ENCODE measurements at regions not wholly inside any gene's neighbourhood (a gene's known extent, or its start where the extent isn't known, plus 50 kb on each side); places are given as distances from the start of the nearest gene placed in this dataset.

DNA sequence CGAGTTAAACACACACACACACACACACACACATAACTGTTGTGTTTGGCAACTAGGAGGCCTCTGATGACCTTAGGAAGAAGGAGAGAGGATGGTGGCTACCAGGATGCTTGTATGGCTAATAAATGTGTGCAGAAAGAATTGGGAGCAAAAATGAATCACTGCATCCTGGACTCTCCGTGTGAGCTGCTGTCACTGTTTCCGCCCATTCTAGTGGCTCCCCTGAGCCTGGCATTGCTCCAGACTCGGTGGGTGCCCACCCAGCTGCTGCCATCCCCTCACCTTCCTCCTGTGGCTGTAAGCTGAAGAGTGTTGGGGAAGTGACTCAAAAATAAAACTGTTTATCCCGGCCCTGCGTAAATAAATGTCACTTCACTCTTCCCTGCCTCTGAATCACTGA lies 149.5 kb upstream of the MINDY3 start:
- ChIA-PET POLR2A (no interaction called here), CTCF (no interaction called here)
- no TSS peak for BruUV-seq (replicated peaks)
- TF ChIP-seq, protein P1, sequence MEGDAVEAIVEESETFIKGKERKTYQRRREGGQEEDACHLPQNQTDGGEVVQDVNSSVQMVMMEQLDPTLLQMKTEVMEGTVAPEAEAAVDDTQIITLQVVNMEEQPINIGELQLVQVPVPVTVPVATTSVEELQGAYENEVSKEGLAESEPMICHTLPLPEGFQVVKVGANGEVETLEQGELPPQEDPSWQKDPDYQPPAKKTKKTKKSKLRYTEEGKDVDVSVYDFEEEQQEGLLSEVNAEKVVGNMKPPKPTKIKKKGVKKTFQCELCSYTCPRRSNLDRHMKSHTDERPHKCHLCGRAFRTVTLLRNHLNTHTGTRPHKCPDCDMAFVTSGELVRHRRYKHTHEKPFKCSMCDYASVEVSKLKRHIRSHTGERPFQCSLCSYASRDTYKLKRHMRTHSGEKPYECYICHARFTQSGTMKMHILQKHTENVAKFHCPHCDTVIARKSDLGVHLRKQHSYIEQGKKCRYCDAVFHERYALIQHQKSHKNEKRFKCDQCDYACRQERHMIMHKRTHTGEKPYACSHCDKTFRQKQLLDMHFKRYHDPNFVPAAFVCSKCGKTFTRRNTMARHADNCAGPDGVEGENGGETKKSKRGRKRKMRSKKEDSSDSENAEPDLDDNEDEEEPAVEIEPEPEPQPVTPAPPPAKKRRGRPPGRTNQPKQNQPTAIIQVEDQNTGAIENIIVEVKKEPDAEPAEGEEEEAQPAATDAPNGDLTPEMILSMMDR (IDR thresholded peaks at IDR 0.05; ENCODE audit: insufficient read depth in 1 of 2, low read depth in 1 of 2, low read length in 1 of 2, severe bottlenecking in 1 of 2, unreplicated experiment in 1 of 2), result no peak
- intact Hi-C loops (cut with micrococcal nuclease; ENCODE audit: unreplicated experiment), result no loop called here
- no peak overlapping the region for H3K4me3 ChIP-seq (ENCODE audit: low read depth, low read length)
- H3K4me3 Mint-ChIP-seq (ENCODE audit: unreplicated experiment), result no peak overlapping the region
- H3K36me3 ChIP-seq (ENCODE audit: control insufficient read depth, insufficient read depth, low read length), result no peaks in the 10 kb centered on the region
- no peaks in the 10 kb centered on the region for H3K4me1 Mint-ChIP-seq (ENCODE audit: low read depth, unreplicated experiment)
- no peak overlapping the region for H3K27ac Mint-ChIP-seq (ENCODE audit: unreplicated experiment)
- H3K27me3 ChIP-seq (replicated peaks; ENCODE audit: control insufficient read depth, insufficient read depth, low read length), result no peaks in the 10 kb centered on the region
- H3K9me3 Mint-ChIP-seq (ENCODE audit: unreplicated experiment), result no peaks in the 10 kb centered on the region
- DNase-seq, result no peak
- H3K4me1 ChIP-seq, result no peaks in the 10 kb centered on the region
- no peaks in the 10 kb centered on the region for H3K27me3 Mint-ChIP-seq (ENCODE audit: insufficient read depth, unreplicated experiment)
- no peaks in the 10 kb centered on the region for H3K9me3 ChIP-seq
- H3K36me3 Mint-ChIP-seq (ENCODE audit: insufficient read depth, unreplicated experiment), result no peaks in the 10 kb centered on the region

DNA sequence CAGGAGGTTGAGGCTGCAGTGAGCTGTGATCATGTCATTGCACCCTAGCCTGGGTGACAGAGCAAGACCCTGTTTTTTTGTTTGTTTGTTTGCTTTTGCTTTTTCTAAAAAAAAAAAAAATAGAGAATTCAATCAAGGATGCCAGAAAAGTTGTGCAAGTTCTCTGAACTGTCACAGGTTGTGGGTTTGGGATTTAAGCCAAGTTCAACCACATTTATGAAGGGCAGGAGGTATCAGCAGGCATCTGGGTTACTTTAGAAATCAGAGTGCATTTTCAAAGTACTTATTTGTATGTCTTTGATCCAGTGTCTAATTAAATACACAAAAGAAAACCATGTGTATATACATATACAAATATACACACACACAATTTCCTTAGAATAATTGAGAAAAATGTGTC lies 151.2 kb upstream of the MINDY3 start:
- no peaks in the 10 kb centered on the region for H3K36me3 ChIP-seq (ENCODE audit: control insufficient read depth, insufficient read depth, low read length)
- no peak for DNase-seq
- Mint-ChIP-seq H3K9me3 (ENCODE audit: unreplicated experiment) (no peaks in the 10 kb centered on the region), H3K36me3 (ENCODE audit: insufficient read depth, unreplicated experiment) (no peaks in the 10 kb centered on the region), H3K4me1 (ENCODE audit: low read depth, unreplicated experiment) (no peaks in the 10 kb centered on the region), H3K4me3 (ENCODE audit: unreplicated experiment) (no peak overlapping the region), H3K27me3 (ENCODE audit: insufficient read depth, unreplicated experiment) (no peaks in the 10 kb centered on the region), H3K27ac (ENCODE audit: unreplicated experiment) (no peak overlapping the region)
- BruUV-seq (replicated peaks), result no TSS peak
- ChIA-PET CTCF (no interaction called here), POLR2A (no interaction called here)
- H3K9me3 ChIP-seq, result no peaks in the 10 kb centered on the region
- H3K4me3 ChIP-seq (ENCODE audit: low read depth, low read length), result no peak overlapping the region
- no peaks in the 10 kb centered on the region for H3K4me1 ChIP-seq
- no peaks in the 10 kb centered on the region for H3K27me3 ChIP-seq (replicated peaks; ENCODE audit: control insufficient read depth, insufficient read depth, low read length)
- intact Hi-C loops (cut with micrococcal nuclease; ENCODE audit: unreplicated experiment), result no loop called here
- TF ChIP-seq, protein P1 (IDR thresholded peaks at IDR 0.05; ENCODE audit: insufficient read depth in 1 of 2, low read depth in 1 of 2, low read length in 1 of 2, severe bottlenecking in 1 of 2, unreplicated experiment in 1 of 2), result no peak

DNA sequence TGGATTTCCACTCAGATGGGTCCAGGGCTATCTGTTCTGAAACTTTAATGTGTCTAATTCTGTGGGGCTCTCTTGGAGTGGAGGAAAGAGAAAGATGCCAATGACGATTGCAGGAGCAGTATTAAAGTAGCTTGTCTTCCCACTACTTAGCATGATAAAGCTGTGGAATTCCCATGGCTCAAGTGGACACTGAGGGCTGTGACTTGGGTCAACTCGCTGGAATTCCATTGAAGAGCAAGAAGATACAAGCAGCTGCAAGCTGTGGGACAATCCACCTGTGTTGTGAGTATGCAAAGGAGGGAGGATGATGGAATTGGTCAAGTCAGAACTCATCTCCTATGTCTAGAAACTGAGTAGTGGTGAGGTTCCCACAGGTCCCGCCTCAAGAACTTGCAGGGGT lies 154.2 kb upstream of the MINDY3 start:
- Mint-ChIP-seq H3K4me1 (ENCODE audit: low read depth, unreplicated experiment) (no peaks in the 10 kb centered on the region), H3K4me3 (ENCODE audit: unreplicated experiment) (no peak overlapping the region), H3K27ac (ENCODE audit: unreplicated experiment) (no peak overlapping the region), H3K9me3 (ENCODE audit: unreplicated experiment) (no peaks in the 10 kb centered on the region), H3K36me3 (ENCODE audit: insufficient read depth, unreplicated experiment) (no peaks in the 10 kb centered on the region), H3K27me3 (ENCODE audit: insufficient read depth, unreplicated experiment) (no peaks in the 10 kb centered on the region)
- Histone ChIP-seq H3K4me3 (ENCODE audit: low read depth, low read length) (no peak overlapping the region), H3K9me3 (no peaks in the 10 kb centered on the region), H3K4me1 (no peaks in the 10 kb centered on the region), H3K36me3 (ENCODE audit: control insufficient read depth, insufficient read depth, low read length) (no peaks in the 10 kb centered on the region), H3K27me3 (replicated peaks; ENCODE audit: control insufficient read depth, insufficient read depth, low read length) (no peaks in the 10 kb centered on the region)
- no TSS peak for BruUV-seq (replicated peaks)
- intact Hi-C loops (cut with micrococcal nuclease; ENCODE audit: unreplicated experiment), result no loop called here
- DNase-seq, result no peak
- CTCF ChIA-PET, result no interaction called here
- POLR2A ChIA-PET, result no interaction called here
- TF ChIP-seq, protein P1 (IDR thresholded peaks at IDR 0.05; ENCODE audit: insufficient read depth in 1 of 2, low read depth in 1 of 2, low read length in 1 of 2, severe bottlenecking in 1 of 2, unreplicated experiment in 1 of 2), result no peak

Data from Caco-2 (cell line).